Osteocyte (in vitro differentiated cells): ENCODE measurements at regions not wholly inside any gene's neighbourhood (a gene's known extent, or its start where the extent isn't known, plus 50 kb on each side); places are given as distances from the start of the nearest gene placed in this dataset.
A peak's percentile ranks its signal among the peaks of the same experiment; 100 is the strongest.

ENCODE experiments used
- DNase-seq: peaks from one replicate; pipeline ENCODE4 v3.0.0; 2021; ENCODE audit warnings: mixed read lengths; ENCODE audit not compliant: unreplicated experiment; ENCODE audit errors: extremely low spot score
- H3K27ac Mint-ChIP-seq: one replicate; pipeline ENCODE4 v1.8.0; 2021; ENCODE audit warnings: mild to moderate bottlenecking, mixed read lengths; ENCODE audit not compliant: unreplicated experiment
- H3K27me3 Mint-ChIP-seq: one replicate; pipeline ENCODE4 v1.8.0; 2021; ENCODE audit warnings: mixed read lengths; ENCODE audit not compliant: unreplicated experiment
- H3K36me3 Mint-ChIP-seq: one replicate; pipeline ENCODE4 v1.8.0; 2021; ENCODE audit warnings: mixed read lengths; ENCODE audit not compliant: unreplicated experiment
- H3K4me1 Mint-ChIP-seq: one replicate; pipeline ENCODE4 v1.8.0; 2021; ENCODE audit warnings: mixed read lengths; ENCODE audit not compliant: unreplicated experiment
- H3K4me3 Mint-ChIP-seq: one replicate; pipeline ENCODE4 v1.8.0; 2021; ENCODE audit warnings: mild to moderate bottlenecking, moderate library complexity, mixed read lengths; ENCODE audit not compliant: unreplicated experiment
- H3K9me3 Mint-ChIP-seq: one replicate; pipeline ENCODE4 v1.8.0; 2021; ENCODE audit warnings: mixed read lengths; ENCODE audit not compliant: unreplicated experiment
- TF ChIP-seq, protein P1 (sequence below): fragments of 200-600 bp; sonication (generic); IDR thresholded peaks from 2 replicates; pipeline ENCODE4 v1.5.0; 2021; ENCODE audit warnings: antibody characterized with exemption, mild to moderate bottlenecking, moderate library complexity

DNA sequence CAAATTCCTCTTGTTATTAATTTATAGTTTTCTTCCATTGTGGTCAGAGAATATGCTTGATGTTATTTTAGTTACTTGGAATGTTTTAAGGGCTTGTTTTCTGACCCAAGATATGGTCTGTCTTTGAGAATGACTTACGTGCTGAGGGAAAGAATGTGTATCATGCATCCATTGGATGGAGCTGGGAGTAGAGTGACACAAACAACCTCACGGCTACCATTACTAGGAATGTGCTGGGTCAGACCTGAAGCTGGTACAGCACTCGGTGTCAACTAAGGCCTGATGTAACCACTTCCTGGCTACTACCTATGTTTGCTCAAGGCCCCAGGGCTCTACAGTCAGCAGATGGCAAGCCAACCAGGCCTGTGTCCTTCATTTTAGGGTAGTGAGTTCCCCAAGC lies 257.8 kb downstream of the FAT4 start:
- H3K27ac Mint-ChIP-seq: peak overlapping the region; percentile 62
- H3K4me1 Mint-ChIP-seq: peaks cover 11% of the 10 kb centered on the region
- H3K9me3 Mint-ChIP-seq: peaks cover 9% of the 10 kb centered on the region
- H3K36me3 Mint-ChIP-seq: no peaks in the 10 kb centered on the region
- TF ChIP-seq, protein P1, sequence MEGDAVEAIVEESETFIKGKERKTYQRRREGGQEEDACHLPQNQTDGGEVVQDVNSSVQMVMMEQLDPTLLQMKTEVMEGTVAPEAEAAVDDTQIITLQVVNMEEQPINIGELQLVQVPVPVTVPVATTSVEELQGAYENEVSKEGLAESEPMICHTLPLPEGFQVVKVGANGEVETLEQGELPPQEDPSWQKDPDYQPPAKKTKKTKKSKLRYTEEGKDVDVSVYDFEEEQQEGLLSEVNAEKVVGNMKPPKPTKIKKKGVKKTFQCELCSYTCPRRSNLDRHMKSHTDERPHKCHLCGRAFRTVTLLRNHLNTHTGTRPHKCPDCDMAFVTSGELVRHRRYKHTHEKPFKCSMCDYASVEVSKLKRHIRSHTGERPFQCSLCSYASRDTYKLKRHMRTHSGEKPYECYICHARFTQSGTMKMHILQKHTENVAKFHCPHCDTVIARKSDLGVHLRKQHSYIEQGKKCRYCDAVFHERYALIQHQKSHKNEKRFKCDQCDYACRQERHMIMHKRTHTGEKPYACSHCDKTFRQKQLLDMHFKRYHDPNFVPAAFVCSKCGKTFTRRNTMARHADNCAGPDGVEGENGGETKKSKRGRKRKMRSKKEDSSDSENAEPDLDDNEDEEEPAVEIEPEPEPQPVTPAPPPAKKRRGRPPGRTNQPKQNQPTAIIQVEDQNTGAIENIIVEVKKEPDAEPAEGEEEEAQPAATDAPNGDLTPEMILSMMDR: no peak
- H3K27me3 Mint-ChIP-seq: no peaks in the 10 kb centered on the region
- H3K4me3 Mint-ChIP-seq: no peak overlapping the region
- DNase-seq: no peak

DNA sequence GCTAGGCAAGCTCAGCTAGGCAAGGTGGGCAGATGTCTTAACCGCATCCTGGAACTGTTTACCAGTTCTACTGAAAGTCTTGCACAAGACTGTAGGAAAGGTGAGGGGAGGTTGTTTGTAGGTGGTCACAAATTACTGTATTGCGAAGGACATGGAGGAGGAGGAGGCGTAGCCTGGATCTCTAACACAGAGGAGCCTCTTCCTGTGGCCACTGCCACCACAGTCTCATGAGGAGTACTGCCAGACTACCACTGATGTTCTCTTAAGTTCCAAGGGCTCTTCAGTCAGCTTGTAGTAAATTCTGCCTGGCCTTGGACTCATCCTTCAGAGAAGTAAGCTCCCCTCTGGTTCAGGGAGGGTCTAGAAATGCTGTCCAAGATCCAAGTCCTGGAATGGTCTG lies 258.6 kb downstream of the FAT4 start:
- Mint-ChIP-seq H3K27me3 (no peaks in the 10 kb centered on the region), H3K4me1 (peaks cover 11% of the 10 kb centered on the region), H3K4me3 (no peak overlapping the region), H3K36me3 (no peaks in the 10 kb centered on the region), H3K9me3 (peaks cover 9% of the 10 kb centered on the region), H3K27ac (no peak overlapping the region)
- TF ChIP-seq, protein P1: no peak
- no peak for DNase-seq

DNA sequence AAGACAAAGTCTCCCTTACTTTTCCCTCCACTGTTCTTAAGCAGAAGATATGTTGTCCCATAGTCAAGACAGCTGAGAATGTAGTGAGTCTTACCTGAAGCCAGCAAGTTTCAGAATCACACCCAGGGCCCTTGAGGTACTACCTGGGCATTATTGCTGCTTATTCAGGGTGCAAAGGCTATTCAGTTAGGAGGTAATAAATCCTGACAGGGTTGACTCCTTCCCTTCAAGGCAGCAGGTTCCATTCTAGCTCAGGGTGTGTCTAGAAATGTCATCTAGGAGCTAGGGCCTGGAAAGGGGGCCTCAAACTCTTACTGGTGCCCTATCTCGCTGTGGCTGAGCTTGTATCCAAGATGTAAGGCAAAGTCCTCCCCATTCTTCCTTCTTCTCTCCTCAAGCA lies 259.0 kb downstream of the FAT4 start:
- DNase-seq: no peak
- no peak overlapping the region for H3K4me3 Mint-ChIP-seq
- H3K36me3 Mint-ChIP-seq: no peaks in the 10 kb centered on the region
- H3K27ac Mint-ChIP-seq: no peak overlapping the region
- peaks cover 9% of the 10 kb centered on the region for H3K9me3 Mint-ChIP-seq
- no peaks in the 10 kb centered on the region for H3K27me3 Mint-ChIP-seq
- H3K4me1 Mint-ChIP-seq: peaks cover 11% of the 10 kb centered on the region
- TF ChIP-seq, protein P1: no peak

DNA sequence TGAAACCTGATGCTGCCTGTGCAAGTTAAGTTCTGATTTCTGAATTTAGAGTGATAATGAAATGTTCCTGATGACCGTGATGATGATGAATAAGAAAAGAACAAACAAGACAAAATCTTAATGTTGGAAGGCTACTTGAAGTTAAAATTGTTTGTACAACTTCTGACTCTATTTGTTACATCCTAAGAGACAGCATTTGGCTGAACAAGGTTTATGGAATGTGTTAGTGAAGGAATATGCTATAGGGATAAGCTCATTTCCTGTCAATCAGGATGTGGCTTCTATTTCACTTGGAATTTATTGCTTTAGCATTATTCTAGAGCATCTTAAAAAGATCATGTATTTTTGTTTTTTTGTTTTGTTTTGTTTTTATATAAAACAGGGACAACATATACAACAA lies 267.5 kb downstream of the FAT4 start:
- TF ChIP-seq, protein P1: no peak
- no peak for DNase-seq
- Mint-ChIP-seq H3K4me1 (peaks cover 22% of the 10 kb centered on the region), H3K9me3 (no peaks in the 10 kb centered on the region), H3K27ac (peak overlapping the region; percentile 69), H3K4me3 (no peak overlapping the region), H3K27me3 (no peaks in the 10 kb centered on the region), H3K36me3 (no peaks in the 10 kb centered on the region)

DNA sequence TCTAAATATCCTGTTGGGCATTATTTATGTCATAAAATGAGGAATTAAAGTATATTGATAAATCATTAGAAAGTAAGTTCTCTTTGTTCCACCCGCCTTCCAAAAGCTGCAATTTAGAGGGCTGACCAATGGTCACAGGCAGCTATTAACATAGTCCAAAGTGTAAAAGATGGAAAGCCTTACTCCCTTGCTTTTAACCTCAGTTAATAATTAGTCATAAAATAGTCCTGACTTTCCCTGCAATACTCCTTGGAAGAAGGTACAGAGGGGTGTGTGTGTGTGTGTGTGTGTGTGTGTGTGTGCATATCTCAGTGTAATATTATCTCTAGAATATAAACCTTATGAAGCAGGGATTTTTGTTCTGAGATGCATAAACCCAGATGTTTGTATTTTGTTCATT lies 275.4 kb downstream of the FAT4 start:
- no peaks in the 10 kb centered on the region for H3K36me3 Mint-ChIP-seq
- no peak overlapping the region for H3K27ac Mint-ChIP-seq

More for the DNA sequence above, 275.4 kb downstream of the FAT4 start:
- Mint-ChIP-seq H3K27me3 (no peaks in the 10 kb centered on the region), H3K4me1 (peaks cover 7% of the 10 kb centered on the region), H3K4me3 (no peak overlapping the region), H3K9me3 (peaks cover 3% of the 10 kb centered on the region)
- DNase-seq: no peak
- TF ChIP-seq, protein P1: no peak
